ENCODE measurements at regions not wholly inside any gene's neighbourhood (a gene's known extent, or its start where the extent isn't known, plus 50 kb on each side); places are given as distances from the start of the nearest gene placed in this dataset.

GRCh38 chr6:19270616-19271015 lies 566.6 kb upstream of the ID4 start:
- Histone ChIP-seq H3F3A (ENCODE audit: control insufficient read depth, insufficient read depth) (no peaks in the 10 kb centered on the region), H3K79me2 (ENCODE audit: control insufficient read depth, low read length) (no peaks in the 10 kb centered on the region), H3K4me1 (ENCODE audit: control insufficient read depth, low read length) (no peaks in the 10 kb centered on the region), H3K27ac (ENCODE audit: low read depth, low read length) (no peak overlapping the region), H3K27me3 (ENCODE audit: control insufficient read depth, low read length) (no peaks in the 10 kb centered on the region), H3K9me3 (ENCODE audit: control insufficient read depth, insufficient read depth, low read length) (no peaks in the 10 kb centered on the region), H3K4me2 (ENCODE audit: low read length) (no peak overlapping the region), H3K4me3 (ENCODE audit: low read length) (no peak overlapping the region), H3K36me3 (ENCODE audit: control insufficient read depth, low read length) (no peaks in the 10 kb centered on the region), H4K20me1 (ENCODE audit: control insufficient read depth, insufficient read depth, low read depth, low read length) (no peaks in the 10 kb centered on the region), H3K9me2 (replicated peaks; ENCODE audit: control insufficient read depth, low read length) (no peaks in the 10 kb centered on the region)
- no peak for TF ChIP-seq EZH2phosphoT487 (IDR thresholded peaks at IDR 0.05; ENCODE audit: borderline replicate concordance, low read length)
- no peak for TF ChIP-seq CTCF (IDR thresholded peaks at IDR 0.05; ENCODE audit: low read depth, low read length, poor library complexity, severe bottlenecking)

GRCh38 chr6:19279273-19279684 lies 557.9 kb upstream of the ID4 start:
- Histone ChIP-seq H3K27me3 (ENCODE audit: control insufficient read depth, low read length) (no peaks in the 10 kb centered on the region), H3K9me3 (ENCODE audit: control insufficient read depth, insufficient read depth, low read length) (no peaks in the 10 kb centered on the region), H4K20me1 (ENCODE audit: control insufficient read depth, insufficient read depth, low read depth, low read length) (no peaks in the 10 kb centered on the region), H3K36me3 (ENCODE audit: control insufficient read depth, low read length) (no peaks in the 10 kb centered on the region), H3K4me2 (ENCODE audit: low read length) (no peak overlapping the region), H3F3A (ENCODE audit: control insufficient read depth, insufficient read depth) (no peaks in the 10 kb centered on the region), H3K79me2 (ENCODE audit: control insufficient read depth, low read length) (no peaks in the 10 kb centered on the region), H3K27ac (ENCODE audit: low read depth, low read length) (no peak overlapping the region), H3K4me3 (ENCODE audit: low read length) (no peak overlapping the region), H3K9me2 (replicated peaks; ENCODE audit: control insufficient read depth, low read length) (no peaks in the 10 kb centered on the region), H3K4me1 (ENCODE audit: control insufficient read depth, low read length) (no peaks in the 10 kb centered on the region)
- no peak for TF ChIP-seq EZH2phosphoT487 (IDR thresholded peaks at IDR 0.05; ENCODE audit: borderline replicate concordance, low read length)
- no peak for TF ChIP-seq CTCF (IDR thresholded peaks at IDR 0.05; ENCODE audit: low read depth, low read length, poor library complexity, severe bottlenecking)

- Histone ChIP-seq H3K4me2 (ENCODE audit: low read length) (no peak overlapping the region), H3F3A (ENCODE audit: control insufficient read depth, insufficient read depth) (no peaks in the 10 kb centered on the region), H3K9me2 (replicated peaks; ENCODE audit: control insufficient read depth, low read length) (no peaks in the 10 kb centered on the region), H3K27me3 (ENCODE audit: control insufficient read depth, low read length) (no peaks in the 10 kb centered on the region), H3K4me1 (ENCODE audit: control insufficient read depth, low read length) (no peaks in the 10 kb centered on the region), H4K20me1 (ENCODE audit: control insufficient read depth, insufficient read depth, low read depth, low read length) (no peaks in the 10 kb centered on the region), H3K36me3 (ENCODE audit: control insufficient read depth, low read length) (no peaks in the 10 kb centered on the region), H3K27ac (ENCODE audit: low read depth, low read length) (no peak overlapping the region), H3K79me2 (ENCODE audit: control insufficient read depth, low read length) (no peaks in the 10 kb centered on the region), H3K9me3 (ENCODE audit: control insufficient read depth, insufficient read depth, low read length) (no peaks in the 10 kb centered on the region), H3K4me3 (ENCODE audit: low read length) (no peak overlapping the region)
- TF ChIP-seq CTCF (IDR thresholded peaks at IDR 0.05; ENCODE audit: low read depth, low read length, poor library complexity, severe bottlenecking), result no peak
- TF ChIP-seq EZH2phosphoT487 (IDR thresholded peaks at IDR 0.05; ENCODE audit: borderline replicate concordance, low read length), result no peak
Observed at GRCh38 chr6:19287928-19288327, 549.2 kb upstream of the ID4 start.

GRCh38 chr6:19289457-19289856 lies 547.7 kb upstream of the ID4 start:
- no peak overlapping the region for H3K4me2 ChIP-seq (ENCODE audit: low read length)
- no peak overlapping the region for H3K4me3 ChIP-seq (ENCODE audit: low read length)
- H3K27me3 ChIP-seq (ENCODE audit: control insufficient read depth, low read length), result no peaks in the 10 kb centered on the region
- no peak for TF ChIP-seq CTCF (IDR thresholded peaks at IDR 0.05; ENCODE audit: low read depth, low read length, poor library complexity, severe bottlenecking)
- no peak for TF ChIP-seq EZH2phosphoT487 (IDR thresholded peaks at IDR 0.05; ENCODE audit: borderline replicate concordance, low read length)
- no peaks in the 10 kb centered on the region for H4K20me1 ChIP-seq (ENCODE audit: control insufficient read depth, insufficient read depth, low read depth, low read length)
- H3K4me1 ChIP-seq (ENCODE audit: control insufficient read depth, low read length), result no peaks in the 10 kb centered on the region
- no peaks in the 10 kb centered on the region for H3K79me2 ChIP-seq (ENCODE audit: control insufficient read depth, low read length)
- H3K9me2 ChIP-seq (replicated peaks; ENCODE audit: control insufficient read depth, low read length), result no peaks in the 10 kb centered on the region
- H3F3A ChIP-seq (ENCODE audit: control insufficient read depth, insufficient read depth), result no peaks in the 10 kb centered on the region
- no peaks in the 10 kb centered on the region for H3K9me3 ChIP-seq (ENCODE audit: control insufficient read depth, insufficient read depth, low read length)
- no peaks in the 10 kb centered on the region for H3K36me3 ChIP-seq (ENCODE audit: control insufficient read depth, low read length)
- no peak overlapping the region for H3K27ac ChIP-seq (ENCODE audit: low read depth, low read length)
